MM.1S (cell line): ENCODE measurements at regions not wholly inside any gene's neighbourhood (a gene's known extent, or its start where the extent isn't known, plus 50 kb on each side); places are given as distances from the start of the nearest gene placed in this dataset.
"Not testable (repeated sequence)": the region's sequence is repeated elsewhere in the genome, so short reads cannot be mapped to it uniquely, and the experiment has no call there.

Experiments used
- DNase-seq: peaks from one replicate; pipeline ENCODE4 v3.0.0-alpha.2; 2015
- H2AFZ ChIP-seq: fragments of 300-600 bp; sonication (generic); 2 replicates; pipeline ENCODE4 v1.6.0; 2016; ENCODE audit warnings: antibody characterized with exemption, low read length
- H3F3A ChIP-seq: fragments of 300-600 bp; sonication (generic); 2 replicates; pipeline ENCODE4 v1.6.1; 2016; ENCODE audit warnings: mild to moderate bottlenecking, antibody characterized with exemption, low read length, moderate library complexity, mixed read lengths; ENCODE audit not compliant: insufficient read depth
- H3K27ac ChIP-seq: fragments of 300-600 bp; sonication (generic); 2 replicates; pipeline ENCODE4 v1.5.1; 2016; ENCODE audit warnings: mild to moderate bottlenecking, low read length
- H3K27me3 ChIP-seq: fragments of 300-600 bp; sonication (generic); replicated peaks from 2 replicates; pipeline ENCODE4 v1.6.0; 2016; ENCODE audit warnings: low read length; ENCODE audit not compliant: insufficient read depth
- H3K36me3 ChIP-seq: fragments of 300-600 bp; sonication (generic); replicated peaks from 2 replicates; pipeline ENCODE4 v1.6.1; 2016; ENCODE audit warnings: mild to moderate bottlenecking, low read length, mixed read lengths; ENCODE audit not compliant: insufficient read depth
- H3K4me1 ChIP-seq: fragments of 300-600 bp; sonication (generic); 2 replicates; pipeline ENCODE4 v1.6.1; 2016; ENCODE audit warnings: low read length, mixed read lengths
- H3K4me2 ChIP-seq: fragments of 300-600 bp; sonication (generic); 2 replicates; pipeline ENCODE4 v1.6.0; 2016; ENCODE audit warnings: low read depth, low read length
- H3K4me3 ChIP-seq: fragments of 300-600 bp; sonication (generic); 2 replicates; pipeline ENCODE4 v1.5.1; 2016; ENCODE audit warnings: low read length, mixed read lengths
- H3K79me2 ChIP-seq: fragments of 300-600 bp; sonication (generic); 2 replicates; pipeline ENCODE4 v1.6.1; 2016; ENCODE audit warnings: mixed run types, low read length, mixed read lengths
- H3K9ac ChIP-seq: fragments of 300-600 bp; sonication (generic); 2 replicates; pipeline ENCODE4 v1.6.1; 2016; ENCODE audit warnings: low read length, mixed read lengths
- H3K9me2 ChIP-seq: fragments of 300-600 bp; sonication (generic); replicated peaks from 2 replicates; pipeline ENCODE4 v1.6.1; 2016; ENCODE audit warnings: mild to moderate bottlenecking, low read length, mixed read lengths; ENCODE audit not compliant: insufficient read depth
- H3K9me3 ChIP-seq: fragments of 300-600 bp; sonication (generic); replicated peaks from 2 replicates; pipeline ENCODE4 v1.6.1; 2016; ENCODE audit warnings: mild to moderate bottlenecking, low read length, mixed read lengths; ENCODE audit not compliant: insufficient read depth
- H4K20me1 ChIP-seq: fragments of 300-600 bp; sonication (generic); 2 replicates; pipeline ENCODE4 v1.6.1; 2016; ENCODE audit warnings: mild to moderate bottlenecking, low read length, moderate library complexity, mixed read lengths; ENCODE audit not compliant: insufficient read depth
- CTCF ChIP-seq: fragments of 300-600 bp; sonication (generic); IDR thresholded peaks from 2 replicates; pipeline ENCODE4 v1.5.1; 2016; ENCODE audit warnings: antibody characterized with exemption, low read length, mixed read lengths
- EZH2 ChIP-seq: fragments of 300-600 bp; sonication (generic); optimal IDR thresholded peaks from 2 replicates; pipeline ENCODE3; 2017; ENCODE audit warnings: low read depth, mild to moderate bottlenecking, antibody characterized with exemption, low read length, mixed read lengths
- EZH2phosphoT487 ChIP-seq: fragments of 300-600 bp; sonication (generic); IDR thresholded peaks from 2 replicates; pipeline ENCODE4 v1.6.1; 2018; ENCODE audit warnings: antibody characterized with exemption, low read length

DNA sequence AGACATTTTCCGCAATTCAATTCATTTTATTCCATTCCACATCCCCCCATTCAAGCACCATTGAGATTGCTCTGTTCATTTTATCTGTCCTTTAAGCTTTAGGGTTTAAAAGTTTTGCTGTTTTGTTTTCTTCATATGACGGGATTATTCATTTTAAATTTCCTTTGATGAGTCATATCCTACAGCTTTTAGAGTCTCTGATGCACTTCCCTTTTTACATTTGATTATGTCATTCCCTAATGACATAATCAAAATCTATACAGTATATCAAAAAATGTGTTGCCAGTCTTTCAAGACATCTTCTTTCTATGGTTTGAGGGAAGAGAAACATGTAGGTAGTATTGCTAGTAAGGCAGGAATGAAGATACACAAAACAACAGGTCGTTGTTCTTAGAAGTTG lies 456.3 kb downstream of the PDGFC start:
- no peak for DNase-seq
- H3K27ac ChIP-seq, result no peak overlapping the region

DNA sequence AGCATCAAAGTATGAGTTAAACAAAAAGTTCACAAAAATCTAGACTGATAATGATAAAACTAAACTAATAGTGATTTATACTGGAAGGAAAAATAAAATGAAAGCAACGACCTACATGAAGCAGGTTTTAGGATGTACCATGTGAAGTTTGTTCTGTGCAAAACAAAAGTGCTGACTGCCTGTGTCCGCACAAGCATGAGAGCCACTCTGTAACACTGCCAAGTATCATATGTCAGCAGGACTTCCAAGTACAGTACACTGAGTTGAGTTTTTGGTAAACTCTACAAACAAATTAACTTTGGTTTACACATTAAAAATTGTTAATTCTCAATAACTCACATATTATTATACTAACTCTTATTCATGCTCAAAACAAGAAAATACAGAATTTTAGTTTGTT lies 459.0 kb downstream of the PDGFC start:
- H3K4me1 ChIP-seq, result no peaks in the 10 kb centered on the region
- no peak for DNase-seq

More for the DNA sequence above, 456.3 kb downstream of the PDGFC start:
- Histone ChIP-seq H3K9ac (no peak overlapping the region), H3K4me2 (no peak overlapping the region), H3K9me2 (no peaks in the 10 kb centered on the region), H4K20me1 (no peaks in the 10 kb centered on the region), H3K4me1 (no peaks in the 10 kb centered on the region), H3K4me3 (no peak overlapping the region), H3K79me2 (no peaks in the 10 kb centered on the region), H2AFZ (no peak overlapping the region), H3K27me3 (no peaks in the 10 kb centered on the region), H3K9me3 (no peaks in the 10 kb centered on the region), H3F3A (no peaks in the 10 kb centered on the region), H3K36me3 (no peaks in the 10 kb centered on the region)
- no peak for TF ChIP-seq EZH2phosphoT487
- TF ChIP-seq CTCF, result no peak
- TF ChIP-seq EZH2, result no peak

GRCh38 chr4:156509921-156510320 lies 461.7 kb downstream of the PDGFC start:
- not testable (repeated sequence) for H2AFZ ChIP-seq, H3K79me2 ChIP-seq, DNase-seq, H3K27me3 ChIP-seq, H3K9me2 ChIP-seq, H3K36me3 ChIP-seq, H3F3A ChIP-seq, H3K4me2 ChIP-seq, H3K4me1 ChIP-seq, H3K9ac ChIP-seq, H4K20me1 ChIP-seq, H3K9me3 ChIP-seq, H3K27ac ChIP-seq, H3K4me3 ChIP-seq

More for the DNA sequence above, 459.0 kb downstream of the PDGFC start:
- Histone ChIP-seq H3K36me3 (no peaks in the 10 kb centered on the region), H3K79me2 (no peaks in the 10 kb centered on the region), H3K9me2 (no peaks in the 10 kb centered on the region), H3K27me3 (no peaks in the 10 kb centered on the region), H3K4me2 (no peak overlapping the region), H3F3A (no peaks in the 10 kb centered on the region), H3K27ac (no peak overlapping the region), H3K4me3 (no peak overlapping the region), H3K9me3 (no peaks in the 10 kb centered on the region), H2AFZ (no peak overlapping the region), H4K20me1 (no peaks in the 10 kb centered on the region), H3K9ac (no peak overlapping the region)
- TF ChIP-seq EZH2, result no peak
- TF ChIP-seq EZH2phosphoT487, result no peak
- no peak for TF ChIP-seq CTCF

GRCh38 chr4:156505341-156505955 lies 466.2 kb downstream of the PDGFC start:
- Histone ChIP-seq H3K79me2 (no peaks in the 10 kb centered on the region), H3K27ac (no peak overlapping the region), H3F3A (no peaks in the 10 kb centered on the region), H3K36me3 (no peaks in the 10 kb centered on the region), H3K9me3 (no peaks in the 10 kb centered on the region), H3K4me1 (no peaks in the 10 kb centered on the region), H3K27me3 (no peaks in the 10 kb centered on the region), H2AFZ (no peak overlapping the region), H4K20me1 (no peaks in the 10 kb centered on the region), H3K4me3 (no peak overlapping the region), H3K9ac (no peak overlapping the region), H3K4me2 (no peak overlapping the region), H3K9me2 (no peaks in the 10 kb centered on the region)
- DNase-seq, result no peak
- TF ChIP-seq EZH2, result no peak
- TF ChIP-seq CTCF, result no peak
